ENCODE measurements at regions not wholly inside any gene's neighbourhood (a gene's known extent, or its start where the extent isn't known, plus 50 kb on each side); places are given as distances from the start of the nearest gene placed in this dataset.

DNA sequence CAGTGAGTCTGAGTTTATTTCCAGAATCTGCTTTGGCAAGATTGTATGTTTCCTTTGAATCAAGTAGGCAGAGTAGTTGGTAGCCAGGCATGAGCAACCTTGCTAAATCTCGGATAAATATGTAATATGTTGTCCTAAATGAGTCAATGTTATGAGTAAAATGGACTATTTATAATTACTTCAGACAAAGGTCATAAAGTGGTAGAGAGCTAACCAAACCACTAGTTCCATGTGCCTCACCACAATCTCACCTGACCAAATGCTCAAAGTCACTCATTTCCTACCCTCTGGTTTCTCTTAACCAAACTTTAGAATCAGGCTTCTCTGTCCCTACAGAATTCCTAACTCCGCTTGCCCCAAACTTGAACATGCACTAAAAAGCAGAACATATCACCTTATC, 261.2 kb upstream of the FSIP2 start:
- ChIA-PET CTCF (ENCODE audit: low intra/inter-chr PET ratio) (no interaction called here), POLR2A (no interaction called here)
- Histone ChIP-seq H3K27me3 (ENCODE audit: control insufficient read depth in 2 of 2, insufficient read depth in 2 of 2, low read length in 2 of 2) (no peaks in the 10 kb centered on the region), H3K9me1 (ENCODE audit: control insufficient read depth, insufficient read depth, low read length) (no peaks in the 10 kb centered on the region), H3K4me3 (no peak overlapping the region), H3K4me1 (replicated peaks in 1 of 2; ENCODE audit: control insufficient read depth in 2 of 2, insufficient read depth in 2 of 2, low read length in 2 of 2) (no peaks in the 10 kb centered on the region), H4K20me1 (replicated peaks; ENCODE audit: control insufficient read depth, insufficient read depth, low read length) (no peaks in the 10 kb centered on the region), H3K36me3 (ENCODE audit: control insufficient read depth, insufficient read depth, low read length) (no peaks in the 10 kb centered on the region), H2AFZ (ENCODE audit: low read depth, low read length) (no peak overlapping the region), H3K79me2 (ENCODE audit: control insufficient read depth, insufficient read depth, low read length) (no peaks in the 10 kb centered on the region), H3K27ac (ENCODE audit: extremely low read depth, low read depth, low read length) (no peak overlapping the region), H3K9me3 (replicated peaks; ENCODE audit: control insufficient read depth, insufficient read depth, low read depth, low read length) (no peaks in the 10 kb centered on the region; the same call in none of the 2 replicates), H3K4me2 (ENCODE audit: insufficient read depth, low read length) (no peak overlapping the region), H3K9ac (ENCODE audit: insufficient read depth in 1 of 2, low read depth in 2 of 2, low read length in 2 of 2) (no peak overlapping the region)
- BruUV-seq (replicated peaks): no TSS peak
- WGBS (ENCODE audit: insufficient coverage, low coverage, missing lambda C conversion rate): 5% methylated on average over 2 of the region's 2 CpGs
- intact Hi-C loops (cut with micrococcal nuclease) (no loop called here), in situ Hi-C loops (cut with MboI) (no loop called here)
- FAIRE-seq (no peak), ATAC-seq (no peak), DNase-seq (ENCODE audit: extremely low read depth in 1 of 4, low spot score in 3 of 4) (no peak)
- no peak for TF ChIP-seq ZNF3 (CRISPR knock-in tag; IDR thresholded peaks at IDR 0.05)
- no peak for TF ChIP-seq SMAD4 (CRISPR knock-in tag; conservative IDR thresholded peaks at IDR 0.05)
- no peak for TF ChIP-seq ZNF133 (CRISPR knock-in tag; IDR thresholded peaks at IDR 0.05)
- TF ChIP-seq SUPT5H (IDR thresholded peaks at IDR 0.05): no peak

DNA sequence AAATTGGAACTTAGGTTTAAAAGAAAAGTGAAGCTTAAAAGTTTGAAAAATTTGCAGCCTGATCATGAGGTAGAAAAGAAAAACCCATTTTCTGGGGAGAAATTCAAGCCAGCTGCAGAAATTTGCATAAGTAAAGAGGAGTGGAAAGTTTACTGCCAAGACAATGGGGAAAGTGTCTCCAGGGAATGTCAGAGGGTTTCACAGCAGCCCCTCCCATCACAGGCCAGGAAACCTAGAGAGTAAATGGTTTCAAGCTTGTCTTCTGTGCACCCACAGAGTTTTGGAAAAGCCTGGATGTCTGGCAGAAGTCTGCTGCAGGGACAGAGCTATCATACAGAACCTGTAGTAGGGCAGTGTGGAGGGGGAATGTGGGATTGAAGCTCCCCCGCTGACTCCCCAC, 254.0 kb upstream of the FSIP2 start:
- H3K4me1 ChIP-seq (replicated peaks in 1 of 2; ENCODE audit: control insufficient read depth in 2 of 2, insufficient read depth in 2 of 2, low read length in 2 of 2): no peaks in the 10 kb centered on the region
- H3K4me2 ChIP-seq (ENCODE audit: insufficient read depth, low read length): no peak overlapping the region
- intact Hi-C loops (cut with micrococcal nuclease): no loop called here
- no peak overlapping the region for H3K27ac ChIP-seq (ENCODE audit: extremely low read depth, low read depth, low read length)
- peaks cover 2% of the 10 kb centered on the region; the same call in 1 of the 2 replicates for H3K9me3 ChIP-seq (replicated peaks; ENCODE audit: control insufficient read depth, insufficient read depth, low read depth, low read length)
- no peak overlapping the region for H3K9ac ChIP-seq (ENCODE audit: insufficient read depth in 1 of 2, low read depth in 2 of 2, low read length in 2 of 2)
- no peaks in the 10 kb centered on the region for H3K79me2 ChIP-seq (ENCODE audit: control insufficient read depth, insufficient read depth, low read length)
- no TSS peak for BruUV-seq (replicated peaks)
- ATAC-seq: no peak
- no peaks in the 10 kb centered on the region for H3K27me3 ChIP-seq (ENCODE audit: control insufficient read depth in 2 of 2, insufficient read depth in 2 of 2, low read length in 2 of 2)
- no peaks in the 10 kb centered on the region for H3K36me3 ChIP-seq (ENCODE audit: control insufficient read depth, insufficient read depth, low read length)
- in situ Hi-C loops (cut with MboI): no loop called here
- no peak overlapping the region for H3K4me3 ChIP-seq
- no peak for DNase-seq (ENCODE audit: extremely low read depth in 1 of 4, low spot score in 3 of 4)
- H3K9me1 ChIP-seq (ENCODE audit: control insufficient read depth, insufficient read depth, low read length): no peaks in the 10 kb centered on the region
- 0% methylated on average over 1 of the region's 1 CpG for WGBS (ENCODE audit: insufficient coverage, low coverage, missing lambda C conversion rate)
- FAIRE-seq: no peak
- H4K20me1 ChIP-seq (replicated peaks; ENCODE audit: control insufficient read depth, insufficient read depth, low read length): no peaks in the 10 kb centered on the region
- CTCF ChIA-PET (ENCODE audit: low intra/inter-chr PET ratio): no interaction called here
- H2AFZ ChIP-seq (ENCODE audit: low read depth, low read length): no peak overlapping the region
- POLR2A ChIA-PET: no interaction called here
- no peak for TF ChIP-seq NEUROD1 (IDR thresholded peaks at IDR 0.05; ENCODE audit: borderline replicate concordance, low read depth, low read length, partially characterized antibody)
- TF ChIP-seq ZNF217 (CRISPR knock-in tag; IDR thresholded peaks at IDR 0.05): no peak
- TF ChIP-seq, protein P1, sequence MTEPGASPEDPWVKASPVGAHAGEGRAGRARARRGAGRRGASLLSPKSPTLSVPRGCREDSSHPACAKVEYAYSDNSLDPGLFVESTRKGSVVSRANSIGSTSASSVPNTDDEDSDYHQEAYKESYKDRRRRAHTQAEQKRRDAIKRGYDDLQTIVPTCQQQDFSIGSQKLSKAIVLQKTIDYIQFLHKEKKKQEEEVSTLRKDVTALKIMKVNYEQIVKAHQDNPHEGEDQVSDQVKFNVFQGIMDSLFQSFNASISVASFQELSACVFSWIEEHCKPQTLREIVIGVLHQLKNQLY (CRISPR knock-in tag; conservative IDR thresholded peaks at IDR 0.05): no peak
- no peak for TF ChIP-seq GATAD2A (IDR thresholded peaks at IDR 0.05)
- no peak for TF ChIP-seq ZNF384 (IDR thresholded peaks at IDR 0.05; ENCODE audit: low read depth, low read length)
- no peak for TF ChIP-seq E2F5 (CRISPR knock-in tag; IDR thresholded peaks at IDR 0.05)
- TF ChIP-seq MEF2A (IDR thresholded peaks at IDR 0.05; ENCODE audit: control insufficient read depth, low read depth, low read length): no peak
- TF ChIP-seq FIP1L1 (IDR thresholded peaks at IDR 0.05; ENCODE audit: low read depth, low read length, poor library complexity, severe bottlenecking): no peak
- no peak for TF ChIP-seq CEBPZ (IDR thresholded peaks at IDR 0.05; ENCODE audit: borderline replicate concordance, low read depth, low read length)
- TF ChIP-seq ZBED1 (IDR thresholded peaks at IDR 0.05): no peak
